Activated CD4-positive, alpha-beta T cell treated with anti-CD3 and anti-CD28 coated beads, Interleukin-2, amount 50 U/mL, for 1 hour (primary cell): ENCODE measurements at regions not wholly inside any gene's neighbourhood (a gene's known extent, or its start where the extent isn't known, plus 50 kb on each side); places are given as distances from the start of the nearest gene placed in this dataset.
"Not testable (repeated sequence)": the region's sequence is repeated elsewhere in the genome, so short reads cannot be mapped to it uniquely, and the experiment has no call there.

Experiments used
- DNase-seq: peaks from one replicate; pipeline ENCODE4 v3.0.0-alpha.2; 2020

DNA sequence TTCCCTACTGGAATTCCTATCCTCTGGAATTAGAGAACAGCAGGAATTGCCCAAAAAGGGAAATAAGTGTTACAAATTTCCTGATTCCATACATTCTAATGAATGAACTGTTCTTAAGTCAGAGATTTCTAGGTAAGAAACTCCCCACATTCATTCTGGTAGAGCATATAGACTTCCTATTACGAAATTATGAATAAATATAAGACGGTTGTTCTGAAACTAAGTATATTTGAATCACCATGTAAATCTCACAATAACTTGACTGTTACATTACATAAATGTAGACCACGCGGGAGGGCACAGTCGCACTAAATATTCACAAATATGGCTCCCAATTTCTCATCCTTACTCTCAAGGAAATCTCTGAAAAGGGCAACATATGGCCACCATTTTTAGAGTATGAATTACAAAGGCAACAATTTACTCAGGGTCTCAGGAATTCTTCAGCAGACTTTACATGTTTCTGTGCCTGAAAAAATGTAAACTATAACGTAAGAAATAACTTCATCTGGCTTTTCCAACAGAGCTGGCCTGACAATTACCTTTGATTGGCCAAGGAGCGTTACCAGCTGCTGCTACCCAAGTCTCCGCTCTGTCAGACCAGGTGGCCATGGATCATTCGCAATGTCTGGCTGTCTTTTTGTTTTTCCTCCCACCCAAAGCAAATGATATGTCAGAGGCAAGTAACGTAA, 115.8 kb downstream of the MPP7 start:
- DNase-seq: no peak

DNA sequence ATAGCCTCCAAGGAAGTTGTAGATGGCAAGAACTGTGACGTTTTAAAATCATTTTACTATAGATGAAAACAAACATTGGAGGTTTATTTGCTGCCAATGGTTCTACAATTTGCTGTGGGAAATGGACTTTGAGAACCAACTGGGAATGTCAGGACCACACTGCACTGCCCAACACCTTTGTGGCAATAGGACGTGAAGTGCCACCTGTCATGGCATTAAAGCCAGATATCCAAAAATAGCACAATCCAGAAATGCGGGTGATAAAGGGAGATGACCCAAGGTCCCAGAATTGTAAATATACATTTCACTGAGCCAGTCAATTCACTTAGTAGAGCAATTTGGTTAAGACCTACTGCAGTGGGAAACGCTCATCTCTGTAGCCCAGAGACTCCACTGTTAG, 116.4 kb downstream of the MPP7 start:
- DNase-seq: no peak

GRCh38 chr10:28184810-28185209, 118.1 kb downstream of the MPP7 start:
- DNase-seq: no peak

- DNase-seq: no peak
These were observed 121.3 kb downstream of the MPP7 start for GRCh38 chr10:28181478-28182096.

- no peak for DNase-seq
These were observed 122.2 kb downstream of the MPP7 start for GRCh38 chr10:28180654-28181053.

DNA sequence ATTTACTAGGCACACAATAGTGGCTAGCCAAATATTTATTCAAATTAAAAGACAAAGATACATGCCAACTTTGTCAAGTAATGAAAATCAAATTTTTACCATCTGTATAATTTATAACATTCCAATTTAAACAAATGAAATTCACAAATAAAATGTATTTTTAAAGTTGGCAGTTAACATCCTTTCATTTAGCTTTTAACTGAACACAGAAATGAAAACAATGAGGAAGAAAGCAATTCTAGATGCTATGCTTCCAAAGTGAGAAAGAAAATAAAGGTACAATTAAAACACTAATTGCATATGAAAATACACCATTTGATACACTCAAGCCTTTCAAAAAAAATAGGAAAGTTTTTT, 123.1 kb downstream of the MPP7 start:
- no peak for DNase-seq

DNA sequence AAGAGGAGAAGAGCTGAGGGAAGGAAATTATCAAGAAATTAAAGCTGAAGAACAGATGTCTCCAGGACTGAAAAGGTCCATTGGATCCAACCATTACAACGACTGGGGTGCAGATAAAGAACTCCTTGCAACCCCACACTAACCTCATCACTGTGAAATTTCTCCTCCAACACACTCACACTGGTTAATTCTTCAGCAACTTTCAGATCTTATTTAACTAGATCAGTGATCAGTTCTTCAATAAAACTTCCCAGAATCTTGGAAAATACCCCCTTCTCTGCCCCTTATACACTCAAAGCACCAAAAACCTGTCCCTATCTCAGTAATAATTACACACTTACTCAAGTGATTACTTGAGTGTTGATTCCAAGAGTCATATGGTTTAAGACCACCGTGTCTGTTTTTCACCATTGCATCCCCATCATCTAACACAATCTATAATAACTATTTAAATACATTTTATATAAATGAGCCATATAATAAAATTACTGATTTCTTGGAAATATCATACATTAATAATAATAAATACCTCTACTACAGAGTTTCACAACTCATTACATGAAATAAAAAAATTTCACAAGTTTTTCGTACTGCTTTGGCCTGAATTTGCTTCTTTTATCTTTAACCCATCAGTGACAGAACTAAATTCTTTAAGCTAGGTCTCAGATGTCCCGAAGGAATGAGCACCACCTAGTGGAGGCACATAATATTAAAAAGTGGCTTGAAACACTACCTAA, 123.7 kb downstream of the MPP7 start:
- no peak for DNase-seq

DNA sequence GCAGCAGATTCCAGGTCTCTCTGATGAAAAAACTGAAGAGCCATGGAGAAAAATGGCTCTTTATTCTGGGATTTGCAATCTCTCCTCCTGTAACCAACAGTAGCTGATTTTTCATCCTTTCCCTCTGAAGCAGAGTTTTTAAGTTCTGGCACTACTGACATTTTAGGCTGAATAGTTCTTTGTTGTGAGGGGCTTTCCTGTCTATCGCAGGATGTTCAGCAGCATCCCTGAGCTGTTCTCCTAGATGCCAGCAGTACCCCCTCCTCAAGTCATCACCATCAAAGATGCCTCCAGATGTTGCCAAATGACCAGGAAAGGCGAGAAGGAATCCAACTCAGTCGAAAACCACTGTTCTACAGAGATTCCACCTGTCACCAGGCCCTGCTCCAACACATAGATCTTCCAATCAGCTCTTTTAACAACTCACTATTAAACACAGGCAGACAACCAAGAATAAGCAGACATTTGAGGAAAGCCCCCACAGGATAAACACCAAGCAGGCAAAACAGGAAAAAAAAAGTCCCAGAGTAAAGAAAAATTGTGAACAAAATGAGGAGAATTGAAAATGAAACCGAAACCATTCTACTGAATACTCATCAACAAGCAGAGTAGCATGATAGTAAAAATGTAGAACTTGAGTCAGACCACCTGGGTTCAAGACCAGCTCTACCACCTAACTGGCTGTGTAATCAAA, 124.8 kb downstream of the MPP7 start:
- DNase-seq: no peak

DNA sequence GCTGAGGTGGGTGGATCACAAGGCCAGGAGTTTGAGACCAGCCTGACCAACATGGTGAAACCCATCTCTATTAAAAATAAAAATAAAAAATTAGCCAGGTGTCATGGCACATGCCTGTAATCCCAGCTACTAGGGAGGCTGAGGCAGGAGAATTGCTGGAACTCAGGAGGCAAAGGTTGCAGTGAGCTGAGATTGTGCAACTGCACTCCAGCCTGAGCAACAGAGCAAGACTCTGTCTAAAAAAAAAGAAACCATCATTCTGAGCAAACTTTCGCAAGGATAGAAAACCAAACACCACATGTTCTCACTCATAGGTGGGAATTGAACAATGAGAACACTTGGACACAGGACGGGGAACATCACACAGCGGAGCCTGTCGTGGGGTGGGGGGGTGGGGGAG, 126.4 kb downstream of the MPP7 start:
- not testable (repeated sequence) for DNase-seq

- no peak for DNase-seq
These were observed 130.6 kb downstream of the MPP7 start for GRCh38 chr10:28172223-28172610.

GRCh38 chr10:28171468-28172222, 131.2 kb downstream of the MPP7 start:
- DNase-seq: no peak

- DNase-seq: no peak
These were observed 133.3 kb downstream of the MPP7 start for GRCh38 chr10:28169525-28169924.

GRCh38 chr10:28160866-28161405, 141.9 kb downstream of the MPP7 start:
- DNase-seq: no peak

DNA sequence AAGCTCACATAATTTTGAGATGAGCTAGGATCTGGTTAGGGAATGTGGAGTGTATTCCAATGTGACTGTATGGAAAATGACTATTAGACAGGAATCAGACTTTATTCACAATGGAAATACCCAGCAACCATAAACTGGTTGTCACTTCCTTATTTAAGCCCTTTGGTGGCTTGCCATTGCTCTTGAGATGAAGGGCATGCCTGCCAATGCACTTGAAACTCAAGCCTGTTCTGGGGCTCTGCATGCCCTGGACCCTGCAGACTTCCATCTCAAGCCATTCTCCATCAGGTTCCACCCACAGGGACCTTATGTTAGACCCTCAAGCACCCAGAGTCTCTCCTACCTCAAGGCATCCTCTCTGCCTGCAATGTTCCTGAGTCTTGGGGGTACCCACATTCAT, 145.5 kb downstream of the MPP7 start:
- no peak for DNase-seq

- DNase-seq: no peak
These were observed 147.1 kb downstream of the MPP7 start for GRCh38 chr10:28155726-28156125.

- no peak for DNase-seq
These were observed 151.2 kb downstream of the MPP7 start for GRCh38 chr10:28151636-28152035.

DNA sequence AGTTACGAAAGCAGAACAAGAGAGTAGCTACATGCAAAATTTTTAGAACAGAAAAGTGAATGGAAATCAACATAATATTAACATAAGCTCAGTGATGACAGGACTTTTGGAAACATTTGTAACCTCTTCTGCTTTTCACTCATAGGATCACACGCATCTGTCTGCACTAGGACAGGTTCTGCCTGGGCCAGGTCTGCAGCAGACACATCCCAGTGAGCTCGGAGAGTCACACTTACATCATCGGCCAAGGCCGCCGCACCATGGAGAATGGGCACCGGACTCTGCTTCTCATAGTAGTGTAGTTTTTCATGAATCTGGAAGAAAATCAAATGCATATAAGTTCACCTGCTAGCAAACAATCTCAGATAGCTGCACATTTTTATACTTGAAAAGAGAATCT, 150.9 kb upstream of the ODAD2 start:
- no peak for DNase-seq

DNA sequence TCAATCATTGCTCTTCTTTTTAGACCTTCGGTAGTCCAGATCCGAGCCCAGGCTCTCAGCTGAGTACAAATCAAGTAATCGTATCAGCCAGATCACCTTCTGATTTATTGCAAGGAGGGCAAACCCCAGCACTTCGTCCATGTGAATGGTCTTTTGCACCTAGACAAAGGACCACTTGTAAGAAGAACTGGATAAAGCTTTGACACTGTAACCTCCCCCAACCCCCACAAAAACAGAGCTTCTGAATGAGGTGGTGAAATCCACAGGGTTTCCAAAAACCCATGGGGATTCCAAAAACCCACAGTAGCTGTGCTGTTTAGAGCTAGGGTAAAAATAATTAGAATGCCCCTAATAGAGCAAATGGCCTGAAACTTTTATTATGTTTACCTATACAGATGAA, 148.8 kb upstream of the ODAD2 start:
- DNase-seq: no peak

GRCh38 chr10:28139138-28139537, 140.3 kb upstream of the ODAD2 start:
- DNase-seq: no peak

GRCh38 chr10:28137907-28138880, 139.3 kb upstream of the ODAD2 start:
- no peak for DNase-seq

DNA sequence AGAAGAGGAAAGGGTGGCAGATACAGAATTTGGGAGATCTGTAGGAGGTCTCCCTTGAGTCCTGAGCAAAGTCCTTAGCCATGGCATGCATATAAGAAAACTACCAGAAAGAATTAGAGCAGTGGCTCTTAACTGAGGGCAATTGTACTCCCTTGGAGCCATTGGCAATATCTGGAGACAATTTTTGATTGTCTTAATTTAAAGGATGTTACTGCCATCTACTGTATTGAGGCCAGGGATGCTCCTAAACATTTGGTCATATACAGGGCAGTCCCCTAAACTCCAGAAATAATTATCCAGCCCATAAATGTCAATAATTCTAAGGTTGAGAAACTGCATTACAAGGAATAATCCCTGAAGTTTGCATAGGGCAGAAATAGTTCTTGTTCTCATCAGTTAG, 136.4 kb upstream of the ODAD2 start:
- DNase-seq: no peak
